COR-L47 (cell line): ENCODE measurements at regions not wholly inside any gene's neighbourhood (a gene's known extent, or its start where the extent isn't known, plus 50 kb on each side); places are given as distances from the start of the nearest gene placed in this dataset.

Experiments used
- DNase-seq: peaks from one replicate; lab custom pipeline; 2025; lab: John Stamatoyannopoulos, UW

- DNase-seq = no peak
Measured at GRCh38 chr5:112660359-112660758, 77.3 kb upstream of the APC start.

GRCh38 chr5:112663146-112663545 is 74.5 kb upstream of the APC start:
- DNase-seq = no peak

GRCh38 chr5:112668016-112668415 is 69.7 kb upstream of the APC start:
- no peak for DNase-seq

GRCh38 chr5:112668911-112669310 is 68.8 kb upstream of the APC start:
- DNase-seq = no peak

GRCh38 chr5:112669328-112669963 is 68.2 kb upstream of the APC start:
- DNase-seq = no peak

- no peak for DNase-seq
Measured at GRCh38 chr5:112671687-112672086, 66.0 kb upstream of the APC start.

GRCh38 chr5:112681481-112681908 is 56.2 kb upstream of the APC start:
- DNase-seq = no peak

GRCh38 chr5:112682621-112683061 is 55.0 kb upstream of the APC start:
- no peak for DNase-seq

- no peak for DNase-seq
Measured at GRCh38 chr5:112684121-112684520, 53.6 kb upstream of the APC start.

GRCh38 chr5:112684737-112685136 is 52.9 kb upstream of the APC start:
- DNase-seq = no peak

- no peak for DNase-seq
Measured at GRCh38 chr5:112685386-112685785, 52.3 kb upstream of the APC start.

- no peak for DNase-seq
Measured at GRCh38 chr5:112685931-112686330, 51.8 kb upstream of the APC start.

- DNase-seq = no peak
Measured at GRCh38 chr5:112686675-112687074, 51.0 kb upstream of the APC start.

GRCh38 chr5:112687306-112687705 is 50.4 kb upstream of the APC start:
- DNase-seq = peak; percentile 48
